HG03159 (cell line): ENCODE measurements at regions not wholly inside any gene's neighbourhood (a gene's known extent, or its start where the extent isn't known, plus 50 kb on each side); places are given as distances from the start of the nearest gene placed in this dataset.

ENCODE experiments used
- ATAC-seq: cut with Tn5 transposase; IDR thresholded peaks from one replicate; pipeline ENCODE4 v1.9.1; 2021; ENCODE audit warnings: mild to moderate bottlenecking, moderate library complexity; ENCODE audit not compliant: unreplicated experiment

GRCh38 chr2:125041846-125042245 lies 1016.8 kb downstream of the CNTNAP5 start:
- no peak for ATAC-seq

GRCh38 chr2:125042727-125043126 lies 1017.6 kb downstream of the CNTNAP5 start:
- no peak for ATAC-seq

- no peak for ATAC-seq
Observed at GRCh38 chr2:125070726-125071505, 1045.8 kb downstream of the CNTNAP5 start.

GRCh38 chr2:125073440-125073839 lies 1048.4 kb downstream of the CNTNAP5 start:
- ATAC-seq = no peak

GRCh38 chr2:125085904-125086303 lies 1060.8 kb downstream of the CNTNAP5 start:
- no peak for ATAC-seq

GRCh38 chr2:125086313-125087184 lies 1061.5 kb downstream of the CNTNAP5 start:
- ATAC-seq = no peak

GRCh38 chr2:125092276-125093009 lies 1067.4 kb downstream of the CNTNAP5 start:
- no peak for ATAC-seq

- no peak for ATAC-seq
Observed at GRCh38 chr2:125095826-125096225, 1070.7 kb downstream of the CNTNAP5 start.

GRCh38 chr2:125106710-125107109 lies 1081.6 kb downstream of the CNTNAP5 start:
- no peak for ATAC-seq

- no peak for ATAC-seq
Observed at GRCh38 chr2:125107446-125107845, 1082.4 kb downstream of the CNTNAP5 start.

GRCh38 chr2:125108251-125108650 lies 1083.2 kb downstream of the CNTNAP5 start:
- ATAC-seq = no peak

GRCh38 chr2:125125902-125126301 lies 1100.8 kb downstream of the CNTNAP5 start:
- ATAC-seq = no peak

- ATAC-seq = no peak
Observed at GRCh38 chr2:125160947-125161346, 1135.9 kb downstream of the CNTNAP5 start.

- ATAC-seq = no peak
Observed at GRCh38 chr2:125167152-125167551, 1142.1 kb downstream of the CNTNAP5 start.

- ATAC-seq = no peak
Observed at GRCh38 chr2:125167820-125168219, 1142.7 kb downstream of the CNTNAP5 start.

- ATAC-seq = no peak
Observed at GRCh38 chr2:125168442-125168841, 1143.4 kb downstream of the CNTNAP5 start.

- no peak for ATAC-seq
Observed at GRCh38 chr2:125169022-125169763, 1144.1 kb downstream of the CNTNAP5 start.

- ATAC-seq = no peak
Observed at GRCh38 chr2:125169764-125170146, 1144.7 kb downstream of the CNTNAP5 start.

GRCh38 chr2:125172181-125172580 lies 1147.1 kb downstream of the CNTNAP5 start:
- no peak for ATAC-seq

- no peak for ATAC-seq
Observed at GRCh38 chr2:125175415-125175814, 1150.3 kb downstream of the CNTNAP5 start.
